Gastroesophageal sphincter (tissue), 3 donors: ENCODE measurements at regions not wholly inside any gene's neighbourhood (a gene's known extent, or its start where the extent isn't known, plus 50 kb on each side); places are given as distances from the start of the nearest gene placed in this dataset.

Experiments used
- POLR2A ChIP-seq, 2 donors: fragments of 450-650 bp; IDR thresholded peaks; one replicate each; pipeline ENCODE4 v1.6.1; 2017; ENCODE audit warnings: antibody characterized with exemption in 2 of 2, mild to moderate bottlenecking in 2 of 2, moderate library complexity in 1 of 2
- TF ChIP-seq, protein P1 (sequence below), 4 experiments: fragments of 200-600 bp in 2 of 4; fragments of 450-650 bp in 2 of 4; sonication (generic) in 1 of 4; IDR thresholded peaks; one replicate each; pipeline ENCODE4 v1.5.1; 2017 to 2019; ENCODE audit warnings: antibody characterized with exemption in 4 of 4, mild to moderate bottlenecking in 2 of 4, moderate library complexity in 2 of 4

DNA sequence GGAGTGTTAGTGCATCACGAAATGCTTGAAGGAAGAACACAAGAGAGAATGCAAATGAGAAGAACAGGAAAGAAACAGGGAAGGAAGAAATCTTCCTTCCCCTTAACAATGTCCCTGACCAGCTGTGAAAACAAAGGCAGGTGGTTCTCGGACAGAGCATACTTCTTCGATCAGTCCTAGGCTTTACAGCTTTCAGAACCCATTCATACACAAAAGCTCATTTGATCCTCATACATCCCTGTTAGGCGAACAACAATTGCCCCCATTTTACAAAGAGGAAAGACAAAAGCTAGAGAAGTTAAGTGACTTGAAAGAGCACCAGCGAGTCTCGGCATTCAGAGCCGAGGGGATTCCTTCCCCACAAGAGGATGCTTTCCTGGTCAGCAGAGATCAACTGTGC, 57.2 kb upstream of the LRRC55 start:
- TF ChIP-seq POLR2A (IDR thresholded peaks at IDR 0.05), result no peak
- TF ChIP-seq, protein P1, sequence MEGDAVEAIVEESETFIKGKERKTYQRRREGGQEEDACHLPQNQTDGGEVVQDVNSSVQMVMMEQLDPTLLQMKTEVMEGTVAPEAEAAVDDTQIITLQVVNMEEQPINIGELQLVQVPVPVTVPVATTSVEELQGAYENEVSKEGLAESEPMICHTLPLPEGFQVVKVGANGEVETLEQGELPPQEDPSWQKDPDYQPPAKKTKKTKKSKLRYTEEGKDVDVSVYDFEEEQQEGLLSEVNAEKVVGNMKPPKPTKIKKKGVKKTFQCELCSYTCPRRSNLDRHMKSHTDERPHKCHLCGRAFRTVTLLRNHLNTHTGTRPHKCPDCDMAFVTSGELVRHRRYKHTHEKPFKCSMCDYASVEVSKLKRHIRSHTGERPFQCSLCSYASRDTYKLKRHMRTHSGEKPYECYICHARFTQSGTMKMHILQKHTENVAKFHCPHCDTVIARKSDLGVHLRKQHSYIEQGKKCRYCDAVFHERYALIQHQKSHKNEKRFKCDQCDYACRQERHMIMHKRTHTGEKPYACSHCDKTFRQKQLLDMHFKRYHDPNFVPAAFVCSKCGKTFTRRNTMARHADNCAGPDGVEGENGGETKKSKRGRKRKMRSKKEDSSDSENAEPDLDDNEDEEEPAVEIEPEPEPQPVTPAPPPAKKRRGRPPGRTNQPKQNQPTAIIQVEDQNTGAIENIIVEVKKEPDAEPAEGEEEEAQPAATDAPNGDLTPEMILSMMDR (IDR thresholded peaks at IDR 0.05), result no peak
